GOT3 (cell line): ENCODE measurements at regions not wholly inside any gene's neighbourhood (a gene's known extent, or its start where the extent isn't known, plus 50 kb on each side); places are given as distances from the start of the nearest gene placed in this dataset.
"Not testable (repeated sequence)": the region's sequence is repeated elsewhere in the genome, so short reads cannot be mapped to it uniquely, and the experiment has no call there.

Experiments
- DNase-seq: peaks from one replicate; lab custom pipeline; 2025; ENCODE audit warnings: mixed read lengths; lab: John Stamatoyannopoulos, UW

- no peak for DNase-seq
Observed at GRCh38 chr12:91672130-91672529, 473.5 kb downstream of the BTG1 start.

- no peak for DNase-seq
Observed at GRCh38 chr12:91667694-91668093, 478.0 kb downstream of the BTG1 start.

GRCh38 chr12:91663744-91664143 is 481.1 kb upstream of the DCN start:
- no peak for DNase-seq

- no peak for DNase-seq
Observed at GRCh38 chr12:91663310-91663709, 480.7 kb upstream of the DCN start.

- DNase-seq = no peak
Observed at GRCh38 chr12:91662021-91662420, 479.4 kb upstream of the DCN start.

- no peak for DNase-seq
Observed at GRCh38 chr12:91657032-91657431, 474.4 kb upstream of the DCN start.

GRCh38 chr12:91655966-91656365 is 473.3 kb upstream of the DCN start:
- no peak for DNase-seq

GRCh38 chr12:91654087-91654486 is 471.5 kb upstream of the DCN start:
- DNase-seq = no peak

GRCh38 chr12:91651728-91652127 is 469.1 kb upstream of the DCN start:
- DNase-seq = no peak

- no peak for DNase-seq
Observed at GRCh38 chr12:91643763-91644162, 461.1 kb upstream of the DCN start.

GRCh38 chr12:91640021-91640420 is 457.4 kb upstream of the DCN start:
- no peak for DNase-seq

- DNase-seq = no peak
Observed at GRCh38 chr12:91639327-91639726, 456.7 kb upstream of the DCN start.

- DNase-seq = no peak
Observed at GRCh38 chr12:91637789-91638624, 455.4 kb upstream of the DCN start.

GRCh38 chr12:91636721-91637120 is 454.1 kb upstream of the DCN start:
- DNase-seq = no peak

- DNase-seq = not testable (repeated sequence)
Observed at GRCh38 chr12:91634386-91634713, 451.7 kb upstream of the DCN start.

GRCh38 chr12:91633734-91634357 is 451.2 kb upstream of the DCN start:
- DNase-seq = no peak

- no peak for DNase-seq
Observed at GRCh38 chr12:91633206-91633605, 450.6 kb upstream of the DCN start.

- no peak for DNase-seq
Observed at GRCh38 chr12:91632042-91632786, 449.6 kb upstream of the DCN start.

GRCh38 chr12:91630596-91631293 is 448.1 kb upstream of the DCN start:
- no peak for DNase-seq

- no peak for DNase-seq
Observed at GRCh38 chr12:91630083-91630482, 447.5 kb upstream of the DCN start.

GRCh38 chr12:91629440-91629839 is 446.8 kb upstream of the DCN start:
- DNase-seq = no peak

GRCh38 chr12:91628656-91629055 is 446.0 kb upstream of the DCN start:
- DNase-seq = no peak
